SK-N-MC (cell line): ENCODE measurements at regions not wholly inside any gene's neighbourhood (a gene's known extent, or its start where the extent isn't known, plus 50 kb on each side); places are given as distances from the start of the nearest gene placed in this dataset.

Experiments
- EZH2 ChIP-seq: fragments of 200-600 bp; sonication (generic); IDR thresholded peaks from one replicate; pipeline ENCODE4 v1.6.1; 2017; ENCODE audit warnings: antibody characterized with exemption
- POLR2AphosphoS5 ChIP-seq: IDR thresholded peaks from 2 replicates; pipeline ENCODE4 v1.6.1; 2012; ENCODE audit warnings: mild to moderate bottlenecking, low read depth, low read length, borderline replicate concordance

GRCh38 chr2:117512307-117512706, 302.2 kb upstream of the DDX18 start:
- TF ChIP-seq EZH2 (no peak), POLR2AphosphoS5 (no peak)
